HCT116 (cell line): ENCODE measurements at regions not wholly inside any gene's neighbourhood (a gene's known extent, or its start where the extent isn't known, plus 50 kb on each side); places are given as distances from the start of the nearest gene placed in this dataset.

Source experiments
- CTCF ChIP-seq, 3 experiments: fragments of 200-600 bp in 1 of 3; sonication (generic) in 1 of 3; IDR thresholded peaks in 2 of 3; conservative IDR thresholded peaks in 1 of 3; 2 replicates each; pipeline ENCODE4 v1.5.1; 2012 to 2017; ENCODE audit warnings: low read depth in 2 of 3, low read length in 2 of 3, antibody characterized with exemption in 1 of 3, borderline replicate concordance in 1 of 3, control low read depth in 1 of 3, mild to moderate bottlenecking in 1 of 3, mixed read lengths in 1 of 3, mixed run types in 1 of 3, moderate library complexity in 1 of 3; ENCODE audit not compliant: insufficient read depth in 1 of 3
- EZH2 ChIP-seq: fragments of 200-600 bp; sonication (generic); IDR thresholded peaks from 2 replicates; pipeline ENCODE4 v1.6.1; 2017; ENCODE audit warnings: antibody characterized with exemption, mixed run types
- POLR2A ChIP-seq: IDR thresholded peaks from 2 replicates; pipeline ENCODE4 v1.7.0; 2011; ENCODE audit warnings: borderline replicate concordance; ENCODE audit not compliant: insufficient read depth, insufficient read length; ENCODE audit errors: extremely low read depth

GRCh38 chr2:236738896-236739295 is 169.3 kb downstream of the ACKR3 start:
- TF ChIP-seq EZH2 (no peak), CTCF (IDR thresholded peaks at IDR 0.05 in 2 of 3, conservative IDR thresholded peaks at IDR 0.05 in 1 of 3; ENCODE audit: borderline replicate concordance in 1 of 3, insufficient read depth in 1 of 3, low read depth in 2 of 3, low read length in 2 of 3) (no peak), POLR2A (no peak)
